ENCODE measurements at regions not wholly inside any gene's neighbourhood (a gene's known extent, or its start where the extent isn't known, plus 50 kb on each side); places are given as distances from the start of the nearest gene placed in this dataset.

DNA sequence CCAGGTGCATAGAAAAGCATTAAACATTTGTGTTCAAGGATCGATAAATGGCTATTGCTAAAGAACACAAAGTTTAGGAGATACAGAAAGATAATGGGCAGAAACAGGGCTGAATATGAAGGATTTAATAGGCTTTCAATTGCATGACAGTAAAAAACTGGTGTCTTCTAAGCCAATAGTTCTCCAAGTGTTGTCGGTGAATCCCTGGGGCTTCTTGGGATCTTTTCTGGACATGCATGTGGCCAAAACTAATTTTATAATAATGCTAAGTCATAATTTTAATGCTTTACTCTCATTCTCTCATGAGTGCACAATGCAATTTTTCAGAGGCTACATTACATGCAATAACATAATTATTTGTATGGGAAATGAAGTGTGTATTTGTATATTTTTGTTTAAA, 521.1 kb upstream of the ANKRD30A start:
- TF ChIP-seq, protein P1, sequence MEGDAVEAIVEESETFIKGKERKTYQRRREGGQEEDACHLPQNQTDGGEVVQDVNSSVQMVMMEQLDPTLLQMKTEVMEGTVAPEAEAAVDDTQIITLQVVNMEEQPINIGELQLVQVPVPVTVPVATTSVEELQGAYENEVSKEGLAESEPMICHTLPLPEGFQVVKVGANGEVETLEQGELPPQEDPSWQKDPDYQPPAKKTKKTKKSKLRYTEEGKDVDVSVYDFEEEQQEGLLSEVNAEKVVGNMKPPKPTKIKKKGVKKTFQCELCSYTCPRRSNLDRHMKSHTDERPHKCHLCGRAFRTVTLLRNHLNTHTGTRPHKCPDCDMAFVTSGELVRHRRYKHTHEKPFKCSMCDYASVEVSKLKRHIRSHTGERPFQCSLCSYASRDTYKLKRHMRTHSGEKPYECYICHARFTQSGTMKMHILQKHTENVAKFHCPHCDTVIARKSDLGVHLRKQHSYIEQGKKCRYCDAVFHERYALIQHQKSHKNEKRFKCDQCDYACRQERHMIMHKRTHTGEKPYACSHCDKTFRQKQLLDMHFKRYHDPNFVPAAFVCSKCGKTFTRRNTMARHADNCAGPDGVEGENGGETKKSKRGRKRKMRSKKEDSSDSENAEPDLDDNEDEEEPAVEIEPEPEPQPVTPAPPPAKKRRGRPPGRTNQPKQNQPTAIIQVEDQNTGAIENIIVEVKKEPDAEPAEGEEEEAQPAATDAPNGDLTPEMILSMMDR (IDR thresholded peaks at IDR 0.05; ENCODE audit: insufficient read depth, low read depth, low read length, missing control alignments): no peak
- DNase-seq (ENCODE audit: low read depth): no peak
- no peak overlapping the region for H3K4me3 ChIP-seq (ENCODE audit: low read depth, low read length)

DNA sequence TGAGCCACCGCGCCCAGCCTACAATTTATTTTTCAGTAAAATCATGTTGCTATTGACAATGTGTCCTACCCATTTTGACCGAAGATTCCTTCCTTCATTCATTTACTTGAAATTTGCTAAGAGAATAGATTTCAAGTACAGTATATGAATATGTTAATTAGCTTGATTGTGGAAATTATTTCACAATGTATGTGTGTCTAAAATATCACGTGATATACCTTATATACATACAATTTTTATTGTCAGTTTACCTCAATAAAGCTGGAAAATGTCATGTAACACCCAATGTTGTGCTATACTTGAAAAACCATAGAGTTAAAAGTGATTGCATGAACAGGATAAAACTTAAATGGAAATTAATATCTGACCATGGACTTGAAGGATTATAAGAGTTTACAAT, 521.7 kb upstream of the ANKRD30A start:
- no peak overlapping the region for H3K4me3 ChIP-seq (ENCODE audit: low read depth, low read length)
- TF ChIP-seq, protein P1 (IDR thresholded peaks at IDR 0.05; ENCODE audit: insufficient read depth, low read depth, low read length, missing control alignments): no peak
- DNase-seq (ENCODE audit: low read depth): no peak

DNA sequence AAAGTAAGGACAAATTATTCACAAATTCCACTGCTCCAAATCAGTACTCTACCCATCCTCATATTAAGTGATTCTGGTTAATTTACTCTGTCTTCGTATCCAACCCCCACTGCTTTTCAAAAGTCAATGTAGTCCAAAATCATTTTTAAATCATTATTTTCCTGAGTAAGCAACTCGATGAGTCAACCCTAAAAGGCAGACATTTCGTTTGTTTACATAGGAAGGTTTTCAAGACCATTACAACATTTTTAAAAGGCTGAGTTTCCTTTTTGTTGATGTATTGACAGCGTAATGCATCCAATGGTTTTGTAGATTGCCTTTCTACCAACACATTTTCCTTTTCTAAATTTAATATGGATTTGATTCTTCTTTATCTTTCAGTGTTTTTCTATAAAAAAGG, 523.0 kb upstream of the ANKRD30A start:
- DNase-seq (ENCODE audit: low read depth): no peak
- H3K4me3 ChIP-seq (ENCODE audit: low read depth, low read length): no peak overlapping the region
- TF ChIP-seq, protein P1 (IDR thresholded peaks at IDR 0.05; ENCODE audit: insufficient read depth, low read depth, low read length, missing control alignments): no peak

DNA sequence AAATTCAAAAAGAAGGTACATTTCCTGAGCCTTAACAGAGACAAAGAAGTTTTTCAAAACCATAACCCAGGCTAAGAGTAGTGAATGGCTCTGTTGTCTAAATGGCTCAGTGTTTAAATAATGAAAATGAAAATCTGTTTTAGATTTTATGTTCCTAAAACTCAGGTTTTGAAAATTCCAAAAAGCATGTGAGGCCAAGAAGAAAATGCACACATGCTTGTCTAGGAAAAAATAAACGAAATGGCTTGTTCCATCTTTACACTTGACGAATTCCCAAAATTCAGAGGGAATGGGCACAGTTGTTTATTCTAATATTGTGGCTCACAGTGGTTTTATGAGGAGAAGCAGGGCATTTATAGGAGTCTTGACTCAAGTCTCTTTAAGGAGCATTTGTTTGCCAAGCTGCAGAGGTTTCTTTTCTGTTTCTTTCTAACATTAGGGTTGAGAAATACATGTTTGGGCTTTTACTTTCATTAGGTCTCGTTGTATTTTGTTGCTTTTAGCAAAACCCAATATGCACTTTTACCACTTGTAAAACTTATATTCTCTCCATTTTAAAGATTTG, 527.6 kb upstream of the ANKRD30A start:
- no peak for DNase-seq (ENCODE audit: low read depth)
- H3K4me3 ChIP-seq (ENCODE audit: low read depth, low read length): no peak overlapping the region
- TF ChIP-seq, protein P1 (IDR thresholded peaks at IDR 0.05; ENCODE audit: insufficient read depth, low read depth, low read length, missing control alignments): no peak

DNA sequence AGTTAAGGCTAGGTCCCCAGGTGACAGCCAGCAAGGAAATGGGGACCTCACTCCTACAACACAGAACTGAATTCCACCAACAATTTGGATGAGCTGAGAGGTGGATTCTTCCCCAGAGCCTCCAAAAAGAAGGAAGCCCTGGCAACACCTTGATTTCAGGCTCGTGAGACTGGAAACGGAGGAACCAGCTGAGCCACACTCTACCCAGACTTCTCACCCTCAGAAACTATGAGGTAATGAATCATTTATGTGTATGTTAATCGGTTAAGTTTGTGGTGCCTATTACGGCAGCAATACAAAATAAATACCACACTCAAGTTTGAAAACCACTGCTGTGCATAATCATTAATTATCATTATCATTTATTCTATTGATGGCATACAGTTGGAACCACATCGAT, 532.4 kb upstream of the ANKRD30A start:
- no peak for DNase-seq (ENCODE audit: low read depth)
- H3K4me3 ChIP-seq (ENCODE audit: low read depth, low read length): no peak overlapping the region
- TF ChIP-seq, protein P1 (IDR thresholded peaks at IDR 0.05; ENCODE audit: insufficient read depth, low read depth, low read length, missing control alignments): no peak

GRCh38 chr10:36591436-36591835, 534.0 kb upstream of the ANKRD30A start:
- TF ChIP-seq, protein P1 (IDR thresholded peaks at IDR 0.05; ENCODE audit: insufficient read depth, low read depth, low read length, missing control alignments): no peak
- H3K4me3 ChIP-seq (ENCODE audit: low read depth, low read length): no peak overlapping the region
- no peak for DNase-seq (ENCODE audit: low read depth)

DNA sequence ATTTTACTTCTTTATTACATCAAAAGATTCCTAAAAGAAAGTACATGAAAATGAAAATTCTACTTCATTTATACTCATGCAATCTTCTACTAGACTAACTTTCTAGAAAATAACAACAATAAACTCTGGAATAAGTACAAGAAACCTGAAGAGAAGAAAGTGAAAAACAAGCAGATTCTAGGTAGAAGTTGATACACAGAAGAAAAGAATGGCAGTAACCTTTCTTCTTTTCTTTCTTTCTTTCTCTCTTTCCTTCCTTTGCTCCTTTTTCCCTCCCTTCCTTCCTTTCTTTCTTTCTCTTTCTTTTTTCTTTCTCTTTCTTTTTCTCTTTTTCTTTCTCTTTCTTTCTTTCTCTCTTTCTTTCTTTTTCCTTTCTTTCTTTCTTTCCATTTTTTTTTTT, 541.7 kb upstream of the ANKRD30A start:
- no peak for DNase-seq (ENCODE audit: low read depth)
- H3K4me3 ChIP-seq (ENCODE audit: low read depth, low read length): no peak overlapping the region
- TF ChIP-seq, protein P1 (IDR thresholded peaks at IDR 0.05; ENCODE audit: insufficient read depth, low read depth, low read length, missing control alignments): no peak
